AG04449 (cell line): ENCODE measurements at regions not wholly inside any gene's neighbourhood (a gene's known extent, or its start where the extent isn't known, plus 50 kb on each side); places are given as distances from the start of the nearest gene placed in this dataset.

Source experiments
- CTCF ChIA-PET: fragments of 350-600 bp; formaldehyde crosslinking; extraction: SDS; loops from one replicate; lab custom pipeline; 2021; ENCODE audit warnings: antibody characterized with exemption; lab: Yijun Ruan, JAX
- POLR2A ChIA-PET: fragments of 400-600, 350-600 bp; formaldehyde crosslinking; extraction: SDS; loops from one replicate; lab custom pipeline; 2020; ENCODE audit warnings: antibody characterized with exemption, inconsistent platforms; lab: Yijun Ruan, JAX
- DNase-seq: peaks from one replicate; pipeline ENCODE4 v3.0.0-alpha.2; 2010; ENCODE audit warnings: low read depth, low spot score
- H3K4me3 ChIP-seq: 2 replicates; pipeline ENCODE4 v1.5.1; 2011; ENCODE audit warnings: low read depth, mild to moderate bottlenecking, control low read depth, low read length
- CTCF ChIP-seq: IDR thresholded peaks from one replicate; pipeline ENCODE4 v1.5.1; 2011; ENCODE audit warnings: mild to moderate bottlenecking, moderate library complexity, low read length, control low read depth, inconsistent platforms; ENCODE audit not compliant: insufficient read depth; ENCODE audit errors: missing control alignments

- DNase-seq: no peak
- H3K4me3 ChIP-seq: no peak overlapping the region
- CTCF ChIA-PET: no interaction called here
- no peak for TF ChIP-seq CTCF
- POLR2A ChIA-PET: no interaction called here
These were observed 400.3 kb upstream of the TRIB2 start for GRCh38 chr2:12316476-12316875.

- POLR2A ChIA-PET: interaction anchor here (2.3 kb wide), 1 partner anchor 399 kb away, joined by 12 read pairs; the partner anchor contains the start of gene TRIB2
- CTCF ChIA-PET: no interaction called here
- no peak overlapping the region for H3K4me3 ChIP-seq
- no peak for TF ChIP-seq CTCF
- no peak for DNase-seq
These were observed 399.4 kb upstream of the TRIB2 start for GRCh38 chr2:12317286-12317685.

GRCh38 chr2:12317814-12318426 lies 398.8 kb upstream of the TRIB2 start:
- ChIA-PET CTCF (interaction anchor here (1.2 to 2.0 kb wide), 3 partner anchors 13 to 400 kb away, joined by 3 to 9 read pairs (median 4); partner anchors contain the start of gene TRIB2), POLR2A (interaction anchor here (0.6 to 2.3 kb wide), 7 partner anchors 13 to 488 kb away, joined by 3 to 14 read pairs (median 3); partner anchors contain the start of gene TRIB2)
- no peak overlapping the region for H3K4me3 ChIP-seq
- no peak for TF ChIP-seq CTCF
- peak; percentile 78 for DNase-seq

- TF ChIP-seq CTCF: no peak
- DNase-seq: peak; percentile 72
- ChIA-PET POLR2A (interaction anchor here (0.6 to 2.3 kb wide), 8 partner anchors 14 to 488 kb away, joined by 3 to 14 read pairs (median 3); partner anchors contain the start of gene TRIB2), CTCF (interaction anchor here (1.2 to 2.0 kb wide), 5 partner anchors 9 to 400 kb away, joined by 3 to 9 read pairs (median 4); partner anchors contain the start of gene TRIB2)
- no peak overlapping the region for H3K4me3 ChIP-seq
These were observed 398.2 kb upstream of the TRIB2 start for GRCh38 chr2:12318427-12319057.

- no peak for TF ChIP-seq CTCF
- POLR2A ChIA-PET: no interaction called here
- no peak overlapping the region for H3K4me3 ChIP-seq
- DNase-seq: no peak
- CTCF ChIA-PET: interaction anchor here (0.8 to 1.3 kb wide), 2 partner anchors 14 to 396 kb away, joined by 3 to 5 read pairs; no protein-coding TSS in a partner anchor
These were observed 396.6 kb upstream of the TRIB2 start for GRCh38 chr2:12320027-12320734.
